PC-9 (cell line): ENCODE measurements at regions not wholly inside any gene's neighbourhood (a gene's known extent, or its start where the extent isn't known, plus 50 kb on each side); places are given as distances from the start of the nearest gene placed in this dataset.
"Not testable (repeated sequence)": the region's sequence is repeated elsewhere in the genome, so short reads cannot be mapped to it uniquely, and the experiment has no call there.

ENCODE experiments used
- BruUV-seq: library from RNA; stranded (reverse); fragments of 400-500 nt; replicated peaks from 2 replicates; lab custom pipeline; 2021; lab: Mats Ljungman, UMichigan
- CTCF ChIA-PET: fragments of 300-600 bp; sonication (Branson Sonifier 250); formaldehyde crosslinking; loops from one replicate; lab custom pipeline; 2022; ENCODE audit warnings: antibody characterized with exemption; lab: Charles Lee
- POLR2A ChIA-PET: fragments of 300-600 bp; sonication (Branson Sonifier 250); formaldehyde crosslinking; loops from one replicate; lab custom pipeline; 2022; ENCODE audit warnings: antibody characterized with exemption; ENCODE audit not compliant: unreplicated experiment; lab: Charles Lee
- DNase-seq, 2 experiments: peaks; one replicate each; pipeline versions ENCODE4 v3.0.0 to v3.0.0-alpha.2; 2015 to 2022; ENCODE audit warnings: mixed read lengths in 1 of 2
- H2AFZ ChIP-seq: fragments of 200-600 bp; sonication (generic); 2 replicates; pipeline ENCODE4 v1.8.1; 2017; ENCODE audit warnings: antibody characterized with exemption
- H3F3A ChIP-seq: fragments of 200-600 bp; sonication (generic); 2 replicates; pipeline ENCODE4 v1.8.1; 2017; ENCODE audit warnings: antibody characterized with exemption, mild to moderate bottlenecking, low read depth; ENCODE audit not compliant: insufficient read depth
- H3K27ac ChIP-seq: fragments of 200-600 bp; sonication (generic); 2 replicates; pipeline ENCODE4 v1.6.1; 2016; ENCODE audit warnings: mixed run types
- H3K27me3 ChIP-seq: fragments of 200-600 bp; sonication (generic); 2 replicates; pipeline ENCODE4 v1.6.1; 2016; ENCODE audit warnings: low read depth, mixed run types; ENCODE audit not compliant: insufficient read depth
- H3K36me3 ChIP-seq: fragments of 200-600 bp; sonication (generic); 2 replicates; pipeline ENCODE4 v1.6.1; 2016; ENCODE audit warnings: low read depth, mixed run types
- H3K4me1 ChIP-seq: fragments of 200-600 bp; sonication (generic); replicated peaks from 2 replicates; pipeline ENCODE4 v1.6.1; 2016; ENCODE audit warnings: mixed run types; ENCODE audit not compliant: insufficient read depth
- H3K4me2 ChIP-seq: fragments of 200-600 bp; sonication (generic); 2 replicates; pipeline ENCODE4 v1.6.1; 2017; ENCODE audit warnings: mixed run types
- H3K4me3 ChIP-seq: fragments of 200-600 bp; sonication (generic); 2 replicates; pipeline ENCODE4 v1.6.1; 2016; ENCODE audit warnings: mixed run types
- H3K79me2 ChIP-seq: fragments of 200-600 bp; sonication (generic); 2 replicates; pipeline ENCODE4 v1.6.1; 2017; ENCODE audit warnings: low read depth, mixed run types
- H3K9me2 ChIP-seq: fragments of 200-600 bp; sonication (generic); 2 replicates; pipeline ENCODE4 v1.8.1; 2017; ENCODE audit warnings: mild to moderate bottlenecking; ENCODE audit not compliant: insufficient read depth
- H3K9me3 ChIP-seq: fragments of 200-600 bp; sonication (generic); 2 replicates; pipeline ENCODE4 v1.8.1; 2016; ENCODE audit warnings: low read depth; ENCODE audit not compliant: insufficient read depth
- H4K20me1 ChIP-seq: fragments of 200-600 bp; sonication (generic); 2 replicates; pipeline ENCODE4 v1.8.1; 2017; ENCODE audit not compliant: insufficient read depth
- EZH2 ChIP-seq: fragments of 200-600 bp; sonication (generic); IDR thresholded peaks from 2 replicates; pipeline ENCODE4 v1.8.0; 2017; ENCODE audit warnings: antibody characterized with exemption, low read depth
- intact Hi-C: fragments of 100-400 bp; cut with micrococcal nuclease; formaldehyde crosslinking; loops from one replicate; pipeline ENCODE4 v1.10.0; 2022; ENCODE audit not compliant: unreplicated experiment
- TF ChIP-seq, protein P1 (sequence below): fragments of 200-600 bp; sonication (generic); conservative IDR thresholded peaks from 2 replicates; pipeline ENCODE4 v1.6.1; 2017; ENCODE audit warnings: mixed run types, antibody characterized with exemption, mild to moderate bottlenecking, moderate library complexity

DNA sequence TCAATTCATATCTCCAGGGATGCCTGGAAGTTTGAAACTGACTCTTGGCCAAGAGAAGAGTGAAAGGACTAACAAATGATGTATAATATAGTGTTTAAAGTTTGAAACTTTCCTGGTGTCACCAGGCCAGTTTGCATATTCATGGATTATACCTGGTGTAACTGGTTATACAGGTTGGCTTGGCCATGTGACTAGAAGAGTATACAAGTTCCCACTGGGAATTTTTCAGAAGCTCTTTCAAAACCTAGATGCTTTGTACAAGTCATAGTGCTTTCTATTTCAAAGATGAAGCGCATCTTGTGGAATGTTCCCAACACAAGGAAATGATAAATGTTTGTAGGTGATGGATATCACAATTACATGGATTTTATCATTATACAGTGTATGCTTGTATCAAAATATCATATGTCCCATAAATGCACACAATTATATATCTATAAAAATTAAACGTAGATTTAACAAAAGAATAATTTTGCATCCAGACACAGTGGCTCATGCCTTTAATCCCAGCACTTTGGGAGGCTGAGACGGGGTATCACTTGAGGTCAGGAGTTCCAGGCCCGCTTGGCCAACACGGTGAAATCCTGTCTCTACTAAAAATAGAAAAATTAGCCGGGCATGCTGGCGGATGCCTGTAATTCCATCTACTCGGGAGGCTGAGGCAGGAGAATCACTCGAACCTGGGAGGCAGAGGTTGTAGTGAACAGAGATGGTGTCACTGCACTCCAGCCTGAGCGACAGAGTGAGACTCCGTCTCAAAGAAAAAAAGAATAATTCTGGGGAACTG is 1420.2 kb downstream of the GRIK2 start:
- no TSS peak for BruUV-seq

DNA sequence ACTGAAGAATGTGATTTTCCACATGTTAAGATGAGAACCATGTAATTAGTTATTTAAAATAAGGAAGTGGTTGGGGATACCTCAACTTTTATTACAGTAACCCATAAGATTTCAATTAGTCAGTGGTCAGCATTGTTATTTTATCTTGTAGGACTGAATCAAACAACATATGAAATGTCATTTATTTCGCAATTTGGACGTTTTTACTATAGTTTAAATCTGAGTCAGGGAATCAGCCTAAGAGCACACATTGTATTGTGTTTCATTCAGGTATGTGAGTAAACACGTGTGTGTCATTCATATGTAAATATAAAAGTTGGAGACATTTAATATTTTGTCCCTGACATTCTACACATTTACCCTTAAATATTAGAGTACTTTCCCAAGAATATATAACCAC is 1418.7 kb downstream of the GRIK2 start:
- Histone ChIP-seq H3K4me3 (no peak overlapping the region), H3K4me2 (no peak overlapping the region), H2AFZ (no peak overlapping the region), H3K9me3 (no peaks in the 10 kb centered on the region), H3K27ac (no peak overlapping the region), H3K27me3 (no peaks in the 10 kb centered on the region), H3K79me2 (no peaks in the 10 kb centered on the region), H4K20me1 (no peaks in the 10 kb centered on the region), H3K36me3 (no peaks in the 10 kb centered on the region), H3K9me2 (0 out of 2 replicates have a peak, but pooled peaks cover 1% of the 10 kb centered on the region), H3F3A (no peaks in the 10 kb centered on the region), H3K4me1 (no peaks in the 10 kb centered on the region)
- TF ChIP-seq, protein P1, sequence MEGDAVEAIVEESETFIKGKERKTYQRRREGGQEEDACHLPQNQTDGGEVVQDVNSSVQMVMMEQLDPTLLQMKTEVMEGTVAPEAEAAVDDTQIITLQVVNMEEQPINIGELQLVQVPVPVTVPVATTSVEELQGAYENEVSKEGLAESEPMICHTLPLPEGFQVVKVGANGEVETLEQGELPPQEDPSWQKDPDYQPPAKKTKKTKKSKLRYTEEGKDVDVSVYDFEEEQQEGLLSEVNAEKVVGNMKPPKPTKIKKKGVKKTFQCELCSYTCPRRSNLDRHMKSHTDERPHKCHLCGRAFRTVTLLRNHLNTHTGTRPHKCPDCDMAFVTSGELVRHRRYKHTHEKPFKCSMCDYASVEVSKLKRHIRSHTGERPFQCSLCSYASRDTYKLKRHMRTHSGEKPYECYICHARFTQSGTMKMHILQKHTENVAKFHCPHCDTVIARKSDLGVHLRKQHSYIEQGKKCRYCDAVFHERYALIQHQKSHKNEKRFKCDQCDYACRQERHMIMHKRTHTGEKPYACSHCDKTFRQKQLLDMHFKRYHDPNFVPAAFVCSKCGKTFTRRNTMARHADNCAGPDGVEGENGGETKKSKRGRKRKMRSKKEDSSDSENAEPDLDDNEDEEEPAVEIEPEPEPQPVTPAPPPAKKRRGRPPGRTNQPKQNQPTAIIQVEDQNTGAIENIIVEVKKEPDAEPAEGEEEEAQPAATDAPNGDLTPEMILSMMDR: no peak
- no peak for TF ChIP-seq EZH2
- DNase-seq: peak in 1 of 2 experiments; percentile 35
- ChIA-PET CTCF (no interaction called here), POLR2A (interaction anchor here (0.7 kb wide), 1 partner anchor 39 kb away, joined by 3 read pairs; no protein-coding TSS in a partner anchor)
- no TSS peak for BruUV-seq
- intact Hi-C loops: no loop called here

More for the DNA sequence above, 1420.2 kb downstream of the GRIK2 start:
- Histone ChIP-seq H3K9me2 (0 out of 2 replicates have a peak, but pooled peaks cover 5% of the 10 kb centered on the region), H3K27me3 (no peaks in the 10 kb centered on the region), H3K79me2 (no peaks in the 10 kb centered on the region), H3F3A (no peaks in the 10 kb centered on the region), H2AFZ (0 out of 2 replicates have a peak overlapping the region, but pooled peaks have one; percentile 46), H3K27ac (no peak overlapping the region), H3K36me3 (no peaks in the 10 kb centered on the region), H3K4me2 (no peak overlapping the region), H3K4me1 (no peaks in the 10 kb centered on the region), H3K4me3 (no peak overlapping the region), H3K9me3 (no peaks in the 10 kb centered on the region), H4K20me1 (no peaks in the 10 kb centered on the region)
- TF ChIP-seq, protein P1: no peak
- no peak for TF ChIP-seq EZH2
- ChIA-PET CTCF (no interaction called here), POLR2A (interaction anchor here (0.7 kb wide), 1 partner anchor 1933 kb away, joined by 3 read pairs; no protein-coding TSS in a partner anchor)
- intact Hi-C loops: no loop called here
- peak in 1 of 2 experiments; percentile 50 for DNase-seq

DNA sequence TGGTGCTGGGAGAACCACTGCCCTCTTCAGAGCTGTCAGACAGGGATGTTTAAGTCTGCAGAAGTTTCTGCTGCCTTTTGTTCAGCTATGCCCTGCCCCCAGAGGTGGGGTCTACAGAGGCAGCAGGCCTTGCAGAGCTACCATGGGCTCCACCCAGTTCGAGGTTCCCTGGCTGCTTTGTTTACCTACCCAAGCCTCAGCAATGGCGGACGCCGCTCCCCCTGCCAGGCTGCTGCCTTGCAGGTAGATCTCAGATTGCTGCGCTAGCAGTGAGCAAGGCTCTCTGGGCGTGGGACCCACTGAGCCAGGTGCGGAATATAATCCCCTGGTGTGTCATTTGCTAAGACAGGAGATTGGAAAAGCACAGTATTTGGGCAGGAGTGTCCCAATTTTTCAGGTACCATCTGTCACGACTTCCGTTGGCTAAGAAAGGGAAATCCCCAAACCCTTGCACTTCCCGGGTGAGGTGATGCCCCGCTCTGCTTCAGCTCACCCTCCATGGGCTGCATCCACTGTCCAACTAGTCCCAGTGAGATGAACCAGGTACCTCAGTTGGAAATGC is 1415.5 kb downstream of the GRIK2 start:
- H3K4me1 ChIP-seq, H3K27me3 ChIP-seq, POLR2A ChIA-PET, BruUV-seq, H3F3A ChIP-seq, H2AFZ ChIP-seq, DNase-seq, H3K9me2 ChIP-seq, CTCF ChIA-PET, H3K4me3 ChIP-seq, H3K4me2 ChIP-seq, H4K20me1 ChIP-seq, intact Hi-C loops, H3K27ac ChIP-seq, H3K79me2 ChIP-seq, H3K36me3 ChIP-seq, H3K9me3 ChIP-seq: not testable (repeated sequence)
